WTC11 (cell line): ENCODE measurements at regions not wholly inside any gene's neighbourhood (a gene's known extent, or its start where the extent isn't known, plus 50 kb on each side); places are given as distances from the start of the nearest gene placed in this dataset.

Experiments
- ATAC-seq: fragments of 200-7000 bp; cut with Tn5 transposase; 2 replicates; pipeline ENCODE4 v1.10.0; 2021; ENCODE audit warnings: mild to moderate bottlenecking, moderate library complexity
- CTCF ChIA-PET: fragments of 300-600 bp; sonication (Branson Sonifier 250); formaldehyde crosslinking; loops from one replicate; lab custom pipeline; 2021; ENCODE audit warnings: antibody characterized with exemption; lab: Charles Lee
- POLR2A ChIA-PET: fragments of 350-600 bp; sonication (Branson Sonifier 250); formaldehyde crosslinking; loops from one replicate; lab custom pipeline; 2021; ENCODE audit warnings: antibody characterized with exemption; lab: Charles Lee
- DNase-seq: peaks from one replicate; pipeline ENCODE4 v3.0.0; 2021; ENCODE audit warnings: low spot score
- H3K27ac Mint-ChIP-seq: 2 replicates; pipeline ENCODE4 v1.8.0; 2021; ENCODE audit warnings: mixed read lengths
- H3K27me3 Mint-ChIP-seq: 2 replicates; pipeline ENCODE4 v1.8.0; 2021; ENCODE audit warnings: low read depth, mild to moderate bottlenecking, moderate library complexity, mixed read lengths
- H3K36me3 Mint-ChIP-seq: 2 replicates; pipeline ENCODE4 v1.8.0; 2021; ENCODE audit warnings: mixed read lengths
- H3K4me1 Mint-ChIP-seq: 2 replicates; pipeline ENCODE4 v1.8.0; 2022; ENCODE audit warnings: mixed read lengths
- H3K4me3 Mint-ChIP-seq: 2 replicates; pipeline ENCODE4 v1.8.0; 2021; ENCODE audit warnings: mild to moderate bottlenecking, moderate library complexity, mixed read lengths
- H3K9me3 Mint-ChIP-seq: 2 replicates; pipeline ENCODE4 v1.8.0; 2021; ENCODE audit warnings: mixed read lengths
- NFATC4 ChIP-seq: fragments of 250-450 bp; sonication (Bioruptor Pico); IDR thresholded peaks from 2 replicates; pipeline ENCODE4 v1.9.0; 2021; ENCODE audit warnings: mild to moderate bottlenecking
- NR2C2 ChIP-seq: sonication (generic); formaldehyde crosslinking; IDR thresholded peaks from 2 replicates; pipeline ENCODE4 v1.8.0; 2022; ENCODE audit warnings: mild to moderate bottlenecking, missing genetic modification reagents
- TEAD4 ChIP-seq: sonication (generic); formaldehyde crosslinking; IDR thresholded peaks from 2 replicates; pipeline ENCODE4 v1.8.0; 2022; ENCODE audit warnings: mild to moderate bottlenecking, missing genetic modification reagents
- TF ChIP-seq, protein P1 (sequence below): sonication (generic); formaldehyde crosslinking; IDR thresholded peaks from 2 replicates; pipeline ENCODE4 v1.8.1; 2022; ENCODE audit warnings: mild to moderate bottlenecking, moderate library complexity, missing genetic modification reagents
- TF ChIP-seq, protein P2 (sequence below): fragments of 200-600 bp; IDR thresholded peaks from 2 replicates; pipeline ENCODE4 v1.8.0; 2022; ENCODE audit warnings: antibody characterized with exemption
- TF ChIP-seq, protein P3 (sequence below): sonication (generic); formaldehyde crosslinking; IDR thresholded peaks from 2 replicates; pipeline ENCODE4 v1.8.0; 2022; ENCODE audit warnings: missing genetic modification reagents
- TF ChIP-seq, protein P4 (sequence below): sonication (generic); formaldehyde crosslinking; IDR thresholded peaks from 2 replicates; pipeline ENCODE4 v1.8.1; 2022; ENCODE audit warnings: missing genetic modification reagents, borderline replicate concordance
- TF ChIP-seq, protein P5 (sequence below): sonication (generic); formaldehyde crosslinking; IDR thresholded peaks from 2 replicates; pipeline ENCODE4 v1.8.0; 2022; ENCODE audit warnings: mild to moderate bottlenecking, missing genetic modification reagents
- TF ChIP-seq, protein P6 (sequence below): sonication (generic); formaldehyde crosslinking; conservative IDR thresholded peaks from 2 replicates; pipeline ENCODE4 v1.8.1; 2023; ENCODE audit warnings: mild to moderate bottlenecking, low read depth, missing genetic modification reagents, moderate library complexity

DNA sequence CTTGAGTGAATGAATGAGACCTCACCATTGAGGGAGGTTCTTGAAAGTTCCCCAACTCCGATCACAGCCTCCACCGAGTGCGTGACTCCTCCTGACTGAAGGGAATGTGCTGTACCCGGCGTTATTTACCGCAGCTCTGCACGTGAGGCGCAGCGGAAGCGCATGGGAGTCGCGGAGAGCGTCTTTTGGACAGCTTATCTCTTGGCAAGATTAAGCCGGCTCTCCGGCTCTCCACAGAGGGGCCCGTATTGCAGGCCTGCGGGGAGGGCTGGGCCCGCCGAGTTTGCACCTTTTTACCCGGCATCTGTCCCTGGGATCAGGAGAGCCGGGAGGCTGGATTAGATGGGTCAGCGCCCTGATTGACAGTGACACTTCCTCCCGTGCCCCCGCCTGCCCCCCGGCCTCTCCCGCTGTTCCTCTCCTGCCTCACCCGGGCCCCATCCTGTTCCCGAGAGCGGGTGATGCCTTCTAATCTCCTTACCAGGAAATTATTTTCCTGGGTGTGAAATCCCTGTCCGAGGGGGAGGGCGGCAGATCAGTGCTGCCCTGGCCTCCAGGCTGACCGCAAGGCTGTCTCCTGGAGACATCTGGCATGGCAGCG lies 176.3 kb downstream of the INHBB start:
- CTCF ChIA-PET = interaction anchor here (0.8 to 1.9 kb wide), 12 partner anchors 9 to 208 kb away, joined by 3 to 49 read pairs (median 8); no protein-coding TSS in a partner anchor
- Mint-ChIP-seq H3K4me3 (no peak overlapping the region), H3K36me3 (no peaks in the 10 kb centered on the region)

More for the DNA sequence above, 176.3 kb downstream of the INHBB start:
- POLR2A ChIA-PET = no interaction called here
- TF ChIP-seq NR2C2 (no peak), NFATC4 (no peak), TEAD4 (CRISPR knock-in tag) (no peak)
- TF ChIP-seq, protein P1, sequence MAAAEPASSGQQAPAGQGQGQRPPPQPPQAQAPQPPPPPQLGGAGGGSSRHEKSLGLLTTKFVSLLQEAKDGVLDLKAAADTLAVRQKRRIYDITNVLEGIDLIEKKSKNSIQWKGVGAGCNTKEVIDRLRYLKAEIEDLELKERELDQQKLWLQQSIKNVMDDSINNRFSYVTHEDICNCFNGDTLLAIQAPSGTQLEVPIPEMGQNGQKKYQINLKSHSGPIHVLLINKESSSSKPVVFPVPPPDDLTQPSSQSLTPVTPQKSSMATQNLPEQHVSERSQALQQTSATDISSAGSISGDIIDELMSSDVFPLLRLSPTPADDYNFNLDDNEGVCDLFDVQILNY (CRISPR knock-in tag) = no peak
- TF ChIP-seq, protein P2, sequence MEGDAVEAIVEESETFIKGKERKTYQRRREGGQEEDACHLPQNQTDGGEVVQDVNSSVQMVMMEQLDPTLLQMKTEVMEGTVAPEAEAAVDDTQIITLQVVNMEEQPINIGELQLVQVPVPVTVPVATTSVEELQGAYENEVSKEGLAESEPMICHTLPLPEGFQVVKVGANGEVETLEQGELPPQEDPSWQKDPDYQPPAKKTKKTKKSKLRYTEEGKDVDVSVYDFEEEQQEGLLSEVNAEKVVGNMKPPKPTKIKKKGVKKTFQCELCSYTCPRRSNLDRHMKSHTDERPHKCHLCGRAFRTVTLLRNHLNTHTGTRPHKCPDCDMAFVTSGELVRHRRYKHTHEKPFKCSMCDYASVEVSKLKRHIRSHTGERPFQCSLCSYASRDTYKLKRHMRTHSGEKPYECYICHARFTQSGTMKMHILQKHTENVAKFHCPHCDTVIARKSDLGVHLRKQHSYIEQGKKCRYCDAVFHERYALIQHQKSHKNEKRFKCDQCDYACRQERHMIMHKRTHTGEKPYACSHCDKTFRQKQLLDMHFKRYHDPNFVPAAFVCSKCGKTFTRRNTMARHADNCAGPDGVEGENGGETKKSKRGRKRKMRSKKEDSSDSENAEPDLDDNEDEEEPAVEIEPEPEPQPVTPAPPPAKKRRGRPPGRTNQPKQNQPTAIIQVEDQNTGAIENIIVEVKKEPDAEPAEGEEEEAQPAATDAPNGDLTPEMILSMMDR = no peak
- TF ChIP-seq, protein P3, sequence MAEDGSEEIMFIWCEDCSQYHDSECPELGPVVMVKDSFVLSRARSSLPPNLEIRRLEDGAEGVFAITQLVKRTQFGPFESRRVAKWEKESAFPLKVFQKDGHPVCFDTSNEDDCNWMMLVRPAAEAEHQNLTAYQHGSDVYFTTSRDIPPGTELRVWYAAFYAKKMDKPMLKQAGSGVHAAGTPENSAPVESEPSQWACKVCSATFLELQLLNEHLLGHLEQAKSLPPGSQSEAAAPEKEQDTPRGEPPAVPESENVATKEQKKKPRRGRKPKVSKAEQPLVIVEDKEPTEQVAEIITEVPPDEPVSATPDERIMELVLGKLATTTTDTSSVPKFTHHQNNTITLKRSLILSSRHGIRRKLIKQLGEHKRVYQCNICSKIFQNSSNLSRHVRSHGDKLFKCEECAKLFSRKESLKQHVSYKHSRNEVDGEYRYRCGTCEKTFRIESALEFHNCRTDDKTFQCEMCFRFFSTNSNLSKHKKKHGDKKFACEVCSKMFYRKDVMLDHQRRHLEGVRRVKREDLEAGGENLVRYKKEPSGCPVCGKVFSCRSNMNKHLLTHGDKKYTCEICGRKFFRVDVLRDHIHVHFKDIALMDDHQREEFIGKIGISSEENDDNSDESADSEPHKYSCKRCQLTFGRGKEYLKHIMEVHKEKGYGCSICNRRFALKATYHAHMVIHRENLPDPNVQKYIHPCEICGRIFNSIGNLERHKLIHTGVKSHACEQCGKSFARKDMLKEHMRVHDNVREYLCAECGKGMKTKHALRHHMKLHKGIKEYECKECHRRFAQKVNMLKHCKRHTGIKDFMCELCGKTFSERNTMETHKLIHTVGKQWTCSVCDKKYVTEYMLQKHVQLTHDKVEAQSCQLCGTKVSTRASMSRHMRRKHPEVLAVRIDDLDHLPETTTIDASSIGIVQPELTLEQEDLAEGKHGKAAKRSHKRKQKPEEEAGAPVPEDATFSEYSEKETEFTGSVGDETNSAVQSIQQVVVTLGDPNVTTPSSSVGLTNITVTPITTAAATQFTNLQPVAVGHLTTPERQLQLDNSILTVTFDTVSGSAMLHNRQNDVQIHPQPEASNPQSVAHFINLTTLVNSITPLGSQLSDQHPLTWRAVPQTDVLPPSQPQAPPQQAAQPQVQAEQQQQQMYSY = no peak
- TF ChIP-seq, protein P4, sequence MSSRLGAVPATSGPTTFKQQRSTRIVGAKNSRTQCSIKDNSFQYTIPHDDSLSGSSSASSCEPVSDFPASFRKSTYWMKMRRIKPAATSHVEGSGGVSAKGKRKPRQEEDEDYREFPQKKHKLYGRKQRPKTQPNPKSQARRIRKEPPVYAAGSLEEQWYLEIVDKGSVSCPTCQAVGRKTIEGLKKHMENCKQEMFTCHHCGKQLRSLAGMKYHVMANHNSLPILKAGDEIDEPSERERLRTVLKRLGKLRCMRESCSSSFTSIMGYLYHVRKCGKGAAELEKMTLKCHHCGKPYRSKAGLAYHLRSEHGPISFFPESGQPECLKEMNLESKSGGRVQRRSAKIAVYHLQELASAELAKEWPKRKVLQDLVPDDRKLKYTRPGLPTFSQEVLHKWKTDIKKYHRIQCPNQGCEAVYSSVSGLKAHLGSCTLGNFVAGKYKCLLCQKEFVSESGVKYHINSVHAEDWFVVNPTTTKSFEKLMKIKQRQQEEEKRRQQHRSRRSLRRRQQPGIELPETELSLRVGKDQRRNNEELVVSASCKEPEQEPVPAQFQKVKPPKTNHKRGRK (CRISPR knock-in tag) = no peak
- TF ChIP-seq, protein P5, sequence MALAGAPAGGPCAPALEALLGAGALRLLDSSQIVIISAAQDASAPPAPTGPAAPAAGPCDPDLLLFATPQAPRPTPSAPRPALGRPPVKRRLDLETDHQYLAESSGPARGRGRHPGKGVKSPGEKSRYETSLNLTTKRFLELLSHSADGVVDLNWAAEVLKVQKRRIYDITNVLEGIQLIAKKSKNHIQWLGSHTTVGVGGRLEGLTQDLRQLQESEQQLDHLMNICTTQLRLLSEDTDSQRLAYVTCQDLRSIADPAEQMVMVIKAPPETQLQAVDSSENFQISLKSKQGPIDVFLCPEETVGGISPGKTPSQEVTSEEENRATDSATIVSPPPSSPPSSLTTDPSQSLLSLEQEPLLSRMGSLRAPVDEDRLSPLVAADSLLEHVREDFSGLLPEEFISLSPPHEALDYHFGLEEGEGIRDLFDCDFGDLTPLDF (CRISPR knock-in tag) = no peak
- TF ChIP-seq, protein P6, sequence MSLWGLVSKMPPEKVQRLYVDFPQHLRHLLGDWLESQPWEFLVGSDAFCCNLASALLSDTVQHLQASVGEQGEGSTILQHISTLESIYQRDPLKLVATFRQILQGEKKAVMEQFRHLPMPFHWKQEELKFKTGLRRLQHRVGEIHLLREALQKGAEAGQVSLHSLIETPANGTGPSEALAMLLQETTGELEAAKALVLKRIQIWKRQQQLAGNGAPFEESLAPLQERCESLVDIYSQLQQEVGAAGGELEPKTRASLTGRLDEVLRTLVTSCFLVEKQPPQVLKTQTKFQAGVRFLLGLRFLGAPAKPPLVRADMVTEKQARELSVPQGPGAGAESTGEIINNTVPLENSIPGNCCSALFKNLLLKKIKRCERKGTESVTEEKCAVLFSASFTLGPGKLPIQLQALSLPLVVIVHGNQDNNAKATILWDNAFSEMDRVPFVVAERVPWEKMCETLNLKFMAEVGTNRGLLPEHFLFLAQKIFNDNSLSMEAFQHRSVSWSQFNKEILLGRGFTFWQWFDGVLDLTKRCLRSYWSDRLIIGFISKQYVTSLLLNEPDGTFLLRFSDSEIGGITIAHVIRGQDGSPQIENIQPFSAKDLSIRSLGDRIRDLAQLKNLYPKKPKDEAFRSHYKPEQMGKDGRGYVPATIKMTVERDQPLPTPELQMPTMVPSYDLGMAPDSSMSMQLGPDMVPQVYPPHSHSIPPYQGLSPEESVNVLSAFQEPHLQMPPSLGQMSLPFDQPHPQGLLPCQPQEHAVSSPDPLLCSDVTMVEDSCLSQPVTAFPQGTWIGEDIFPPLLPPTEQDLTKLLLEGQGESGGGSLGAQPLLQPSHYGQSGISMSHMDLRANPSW (CRISPR knock-in tag) = no peak
- H3K9me3 Mint-ChIP-seq = no peaks in the 10 kb centered on the region
- peaks cover 35% of the 10 kb centered on the region for H3K27me3 Mint-ChIP-seq
- ATAC-seq = no peak
- no peak overlapping the region for H3K27ac Mint-ChIP-seq
- no peak for DNase-seq
- H3K4me1 Mint-ChIP-seq = peaks cover 23% of the 10 kb centered on the region
